ENCODE measurements at regions not wholly inside any gene's neighbourhood (a gene's known extent, or its start where the extent isn't known, plus 50 kb on each side); places are given as distances from the start of the nearest gene placed in this dataset.
A peak's percentile ranks its signal among the peaks of the same experiment; 100 is the strongest.
"Not testable (repeated sequence)": the region's sequence is repeated elsewhere in the genome, so short reads cannot be mapped to it uniquely, and the experiment has no call there.

DNA sequence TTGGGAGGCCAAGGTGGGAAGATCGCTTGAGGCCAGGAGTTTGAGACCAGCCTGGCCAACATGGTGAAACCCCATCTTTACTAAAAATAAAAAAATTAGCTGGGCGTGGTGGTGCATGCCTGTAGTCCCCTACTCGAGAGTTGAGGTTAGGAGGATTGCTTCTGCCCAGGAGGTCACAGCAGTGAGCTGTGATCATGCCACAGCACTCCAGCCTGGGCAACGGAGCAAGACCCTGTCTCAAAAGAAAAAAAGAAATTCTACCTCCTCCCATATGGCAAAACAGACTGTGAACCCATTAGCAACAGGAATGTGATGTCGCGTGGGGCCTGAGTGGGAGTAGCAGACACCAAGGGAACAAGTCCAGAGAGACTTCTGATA is 99.7 kb upstream of the MED13L start:
- ATAC-seq; DNase-seq; intact Hi-C loops (cut with DNase I, micrococcal nuclease): not testable (repeated sequence)

GRCh38 chr12:116378002-116378401 is 100.5 kb upstream of the MED13L start:
- ATAC-seq (no peak), DNase-seq (no peak)
- intact Hi-C loops (cut with DNase I, micrococcal nuclease), result no loop called here

GRCh38 chr12:116380108-116380507 is 102.6 kb upstream of the MED13L start:
- intact Hi-C loops (cut with DNase I, micrococcal nuclease), result no loop called here
- DNase-seq, result no peak
- ATAC-seq, result no peak

DNA sequence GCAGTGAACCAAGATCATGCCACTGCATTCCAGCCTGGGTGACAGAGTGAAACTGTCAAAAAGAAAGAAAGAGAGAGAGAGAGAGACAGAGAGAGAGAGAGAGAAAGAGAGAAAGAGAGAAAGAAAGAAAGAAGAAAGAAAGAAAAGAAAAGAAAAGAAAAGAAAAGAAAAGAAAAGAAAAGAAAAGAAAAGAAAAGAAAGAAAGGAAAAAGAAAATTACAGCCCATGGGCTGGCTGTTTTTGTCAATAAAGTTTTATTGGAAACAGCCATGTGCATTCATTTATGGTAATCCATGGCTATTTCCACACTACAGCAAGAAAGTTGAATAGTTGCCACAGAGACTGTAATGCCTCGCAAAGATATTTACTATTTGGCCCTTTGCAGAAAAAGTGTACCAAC is 103.2 kb upstream of the MED13L start:
- DNase-seq; ATAC-seq; intact Hi-C loops (cut with DNase I, micrococcal nuclease): not testable (repeated sequence)

GRCh38 chr12:116381240-116381743 is 103.8 kb upstream of the MED13L start:
- intact Hi-C loops (cut with DNase I, micrococcal nuclease), result no loop called here
- DNase-seq (no peak), ATAC-seq (no peak)

GRCh38 chr12:116381744-116382685 is 104.5 kb upstream of the MED13L start:
- ATAC-seq (no peak), DNase-seq (no peak)
- intact Hi-C loops (cut with DNase I, micrococcal nuclease), result no loop called here

DNA sequence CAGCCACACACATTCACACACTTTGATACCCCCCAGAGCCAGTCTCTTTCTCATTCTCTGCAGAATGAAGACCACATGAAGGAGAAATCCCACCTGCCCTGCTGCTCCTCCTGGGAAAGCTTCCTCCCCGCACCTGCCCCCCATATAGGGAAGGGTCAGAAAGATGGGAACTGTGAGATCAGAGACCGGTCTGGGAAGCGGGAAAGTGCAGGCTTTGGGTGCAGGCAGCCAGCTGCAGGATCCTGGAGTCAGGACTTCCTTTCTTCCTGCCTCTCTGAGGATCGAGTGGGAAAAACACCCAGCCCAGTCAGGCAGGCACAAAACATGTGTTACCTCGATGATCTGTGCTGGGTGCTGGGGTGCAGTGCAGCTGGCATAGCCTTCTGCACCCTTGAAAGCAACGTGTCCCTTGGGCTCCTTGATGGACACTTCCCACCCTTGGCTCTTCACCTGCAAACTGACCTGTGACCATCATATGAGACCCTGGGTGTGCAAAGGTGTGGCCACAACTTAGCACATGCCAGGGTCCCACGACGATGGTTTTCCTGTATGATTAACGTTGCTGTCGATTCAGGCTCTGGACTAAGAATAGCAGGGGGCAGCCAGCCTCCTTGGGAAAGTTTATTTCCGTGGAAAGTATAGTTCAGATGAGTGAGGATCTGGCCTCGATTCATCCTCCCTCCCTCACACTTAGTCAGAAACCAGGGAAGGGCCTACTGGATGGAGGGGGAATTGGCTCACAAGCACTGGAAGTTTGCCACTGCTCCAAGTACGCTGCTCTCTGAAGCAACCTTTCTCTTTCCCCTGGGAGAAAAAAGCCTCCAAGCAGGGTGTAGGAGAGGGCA is 105.4 kb upstream of the MED13L start:
- DNase-seq (peak; percentile 24 to 57), ATAC-seq (no peak)
- intact Hi-C loops (cut with DNase I, micrococcal nuclease), result no loop called here

DNA sequence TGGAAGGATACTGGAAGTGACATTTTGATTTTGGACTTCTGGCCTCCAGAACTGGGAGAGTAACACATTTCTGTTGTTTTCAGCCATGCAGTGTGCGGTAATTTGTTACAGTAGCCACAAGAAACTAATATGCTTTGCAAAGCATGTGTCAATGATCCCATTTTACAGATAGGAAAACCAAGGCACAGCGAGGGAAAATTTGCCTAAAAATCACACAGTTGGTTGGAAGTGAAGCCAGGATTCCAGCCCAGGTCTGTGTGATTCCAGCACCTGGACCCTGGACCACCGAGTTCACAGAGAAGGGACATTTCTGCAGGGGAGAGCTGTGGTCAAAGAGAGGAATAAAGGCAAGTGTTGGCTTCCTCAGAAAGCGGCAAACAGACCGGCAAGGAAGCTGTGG is 106.7 kb upstream of the MED13L start:
- no peak for ATAC-seq
- DNase-seq, result no peak
- intact Hi-C loops (cut with DNase I, micrococcal nuclease), result no loop called here

- no peak for DNase-seq
- peak; percentile 28 for ATAC-seq
- intact Hi-C loops (cut with DNase I, micrococcal nuclease), result no loop called here
Measured at GRCh38 chr12:116384691-116385485, 107.4 kb upstream of the MED13L start.

DNA sequence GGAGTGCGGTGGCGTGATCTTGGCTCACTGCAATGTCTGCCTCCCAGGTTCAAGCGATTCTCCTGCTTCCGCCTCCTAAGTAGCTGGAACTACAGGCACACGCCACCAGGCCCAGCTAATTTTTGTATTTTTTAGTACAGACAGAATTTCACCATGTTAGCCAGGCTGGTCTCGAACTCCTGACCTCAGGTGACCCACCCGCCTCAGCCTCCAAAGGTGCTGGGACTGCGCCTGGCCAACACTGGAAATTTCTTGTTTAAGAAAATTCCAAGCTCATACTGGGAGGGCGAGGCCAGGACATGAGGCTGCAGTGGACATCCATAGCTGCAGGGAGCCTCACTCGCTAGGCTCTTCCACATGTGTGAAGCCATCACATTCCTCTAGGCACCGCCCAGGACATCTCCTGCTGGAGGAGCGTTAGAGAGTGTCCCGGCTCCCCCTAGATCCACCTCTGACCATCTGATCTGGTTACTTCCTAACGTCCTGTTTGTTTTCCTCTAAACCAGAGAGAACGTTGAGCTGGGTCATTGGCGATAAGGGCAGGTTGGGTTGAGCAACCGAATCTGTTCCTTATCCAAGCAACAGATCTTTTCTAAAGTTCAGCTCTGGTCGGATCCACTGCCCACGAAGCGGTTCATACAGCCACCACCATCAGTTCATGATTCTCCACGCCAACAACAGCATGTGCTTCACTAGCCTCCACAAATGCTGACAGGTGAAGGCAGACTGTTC is 108.2 kb upstream of the MED13L start:
- intact Hi-C loops (cut with DNase I, micrococcal nuclease), result no loop called here
- DNase-seq (no peak), ATAC-seq (no peak)

- ATAC-seq (no peak), DNase-seq (no peak)
- intact Hi-C loops (cut with DNase I, micrococcal nuclease), result no loop called here
Measured at GRCh38 chr12:116389326-116389725, 111.8 kb upstream of the MED13L start.

- no peak for DNase-seq
- intact Hi-C loops (cut with DNase I, micrococcal nuclease), result no loop called here
- ATAC-seq, result no peak
Measured at GRCh38 chr12:116389990-116390389, 112.5 kb upstream of the MED13L start.

DNA sequence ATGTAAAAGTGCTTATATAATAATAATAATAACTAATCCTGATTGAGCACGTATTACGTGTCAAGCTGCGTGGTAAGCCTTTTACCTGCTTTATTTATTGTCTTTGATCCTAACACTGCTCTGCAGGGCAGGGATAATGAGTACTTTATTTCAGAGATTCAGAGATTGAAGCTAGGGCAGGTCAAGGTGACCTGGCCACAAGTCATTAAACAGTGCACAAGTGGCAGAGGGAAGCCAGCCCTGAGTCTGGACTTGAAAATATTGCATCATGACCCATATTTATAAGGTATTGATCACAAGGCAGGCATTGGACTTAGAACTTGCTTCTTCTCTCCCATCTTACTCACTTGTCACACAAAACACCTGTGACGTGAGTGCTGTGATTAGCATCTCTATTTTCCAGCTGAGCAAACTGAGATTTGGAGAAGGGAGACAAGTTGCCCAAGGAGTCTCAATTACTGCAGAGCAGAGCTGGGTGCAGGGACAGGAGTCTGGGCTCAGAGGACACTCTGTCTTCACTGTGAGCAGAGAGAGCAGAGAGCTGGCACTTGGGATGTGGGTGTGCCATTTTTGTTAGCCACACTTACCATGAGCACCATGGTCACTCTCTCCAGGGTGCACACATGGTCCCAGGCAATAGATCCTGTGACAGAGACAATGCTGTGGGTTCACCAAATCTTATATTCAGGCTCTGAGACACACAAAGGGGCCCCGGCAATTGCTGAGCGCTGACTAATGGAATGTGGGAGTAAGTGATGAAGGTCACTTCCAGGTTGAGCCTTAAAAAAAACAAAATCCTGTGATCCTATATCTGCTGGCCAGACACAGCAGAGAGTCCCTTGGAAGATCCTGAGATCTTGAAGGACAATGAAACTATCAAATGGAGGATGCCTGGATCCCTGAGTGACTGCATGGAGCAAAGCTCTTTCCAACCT is 113.2 kb upstream of the MED13L start:
- intact Hi-C loops (cut with DNase I, micrococcal nuclease), result no loop called here
- DNase-seq (no peak), ATAC-seq (no peak)

- DNase-seq (no peak), ATAC-seq (no peak)
- intact Hi-C loops (cut with DNase I, micrococcal nuclease), result no loop called here
Measured at GRCh38 chr12:116391501-116391900, 114.0 kb upstream of the MED13L start.

GRCh38 chr12:116392061-116392460 is 114.6 kb upstream of the MED13L start:
- DNase-seq (no peak), ATAC-seq (no peak)
- intact Hi-C loops (cut with DNase I, micrococcal nuclease), result no loop called here

- ATAC-seq, result no peak
- no peak for DNase-seq
- intact Hi-C loops (cut with DNase I, micrococcal nuclease), result no loop called here
Measured at GRCh38 chr12:116393255-116393654, 115.8 kb upstream of the MED13L start.

DNA sequence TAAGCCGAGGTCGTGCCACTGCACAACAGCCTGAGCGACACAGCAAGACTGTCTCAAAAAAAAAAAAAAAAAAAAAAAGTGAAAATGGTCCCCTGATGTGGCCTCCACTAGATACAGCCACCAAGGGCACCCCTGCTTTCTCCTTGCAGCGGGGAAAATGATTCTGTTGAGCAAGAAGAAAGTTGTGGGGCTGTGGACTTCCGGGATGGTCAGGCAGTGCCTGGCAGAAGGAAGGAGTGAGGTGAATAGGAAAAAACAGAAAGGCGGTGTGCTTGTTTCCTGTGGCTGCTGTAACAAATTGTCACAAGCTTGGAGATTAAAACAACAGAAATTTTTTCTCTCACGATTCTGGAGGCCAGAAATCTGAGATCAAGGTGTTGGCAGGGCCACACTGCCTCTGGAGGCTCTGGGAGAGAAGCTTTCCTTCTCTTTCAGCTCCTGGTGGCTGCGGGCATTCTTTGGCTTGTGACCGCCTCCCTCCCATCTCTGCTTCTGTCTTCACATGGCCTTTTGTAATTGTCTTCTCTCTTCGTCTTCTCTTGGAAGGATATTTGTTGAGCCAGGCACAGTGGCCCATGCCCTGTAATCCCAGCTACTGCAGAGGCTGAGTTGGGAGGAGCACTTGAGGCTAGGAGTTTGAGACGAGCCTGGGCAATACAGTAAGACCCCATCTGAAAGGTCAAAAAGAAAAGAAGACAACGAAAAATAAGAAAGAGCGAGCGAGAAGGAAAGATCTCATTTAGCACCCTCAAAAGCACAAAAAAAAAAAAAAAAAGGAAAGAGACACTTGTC is 116.6 kb upstream of the MED13L start:
- ATAC-seq (no peak), DNase-seq (no peak)
- intact Hi-C loops (cut with DNase I, micrococcal nuclease), result no loop called here

Data from left colon (tissue), 2 donors.